ENCODE measurements at regions not wholly inside any gene's neighbourhood (a gene's known extent, or its start where the extent isn't known, plus 50 kb on each side); places are given as distances from the start of the nearest gene placed in this dataset.

DNA sequence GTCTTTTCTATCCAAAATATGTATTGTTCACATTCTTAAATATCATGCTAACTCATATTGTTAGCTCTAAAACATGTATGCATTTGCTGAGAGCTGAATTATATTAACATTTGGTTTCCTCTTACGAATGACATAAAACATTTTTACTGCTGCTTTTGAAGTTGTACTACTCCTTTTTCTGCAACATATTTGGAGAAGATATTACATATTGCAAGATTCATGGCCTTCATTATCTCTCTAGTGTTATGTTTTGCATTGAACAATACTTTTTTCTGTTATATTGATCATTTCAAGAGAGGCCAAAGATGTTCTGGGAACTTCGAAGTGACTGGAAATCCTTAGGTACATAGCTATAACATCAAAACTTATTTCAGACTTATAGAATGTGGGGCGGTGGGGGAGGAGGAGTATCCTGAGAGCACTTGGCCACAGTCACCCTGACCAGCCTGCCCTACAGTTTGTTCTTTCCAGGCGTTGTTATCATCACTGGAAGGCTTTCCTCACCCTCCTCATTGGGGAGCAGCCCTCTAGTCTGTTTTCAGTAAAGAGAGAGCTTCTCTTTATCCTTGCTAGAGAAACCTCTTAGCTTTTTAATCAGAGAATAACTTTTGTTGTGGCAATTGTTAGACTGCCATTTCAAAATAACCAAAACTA lies 868.6 kb downstream of the OTOL1 start:
- ATAC-seq (ENCODE audit: low FRiP score in 2 of 2): no peak
- Histone ChIP-seq H3K27ac (no peak overlapping the region), H3K27me3 (no peaks in the 10 kb centered on the region), H3K4me3 (no peak overlapping the region), H3K36me3 (no peaks in the 10 kb centered on the region), H3K9me3 (no peaks in the 10 kb centered on the region), H3K4me1 (no peaks in the 10 kb centered on the region)
- TF ChIP-seq, protein P1, sequence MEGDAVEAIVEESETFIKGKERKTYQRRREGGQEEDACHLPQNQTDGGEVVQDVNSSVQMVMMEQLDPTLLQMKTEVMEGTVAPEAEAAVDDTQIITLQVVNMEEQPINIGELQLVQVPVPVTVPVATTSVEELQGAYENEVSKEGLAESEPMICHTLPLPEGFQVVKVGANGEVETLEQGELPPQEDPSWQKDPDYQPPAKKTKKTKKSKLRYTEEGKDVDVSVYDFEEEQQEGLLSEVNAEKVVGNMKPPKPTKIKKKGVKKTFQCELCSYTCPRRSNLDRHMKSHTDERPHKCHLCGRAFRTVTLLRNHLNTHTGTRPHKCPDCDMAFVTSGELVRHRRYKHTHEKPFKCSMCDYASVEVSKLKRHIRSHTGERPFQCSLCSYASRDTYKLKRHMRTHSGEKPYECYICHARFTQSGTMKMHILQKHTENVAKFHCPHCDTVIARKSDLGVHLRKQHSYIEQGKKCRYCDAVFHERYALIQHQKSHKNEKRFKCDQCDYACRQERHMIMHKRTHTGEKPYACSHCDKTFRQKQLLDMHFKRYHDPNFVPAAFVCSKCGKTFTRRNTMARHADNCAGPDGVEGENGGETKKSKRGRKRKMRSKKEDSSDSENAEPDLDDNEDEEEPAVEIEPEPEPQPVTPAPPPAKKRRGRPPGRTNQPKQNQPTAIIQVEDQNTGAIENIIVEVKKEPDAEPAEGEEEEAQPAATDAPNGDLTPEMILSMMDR (IDR thresholded peaks at IDR 0.05): no peak
- TF ChIP-seq POLR2A (IDR thresholded peaks at IDR 0.05): no peak
- DNase-seq: no peak
- WGBS, 2 donors: 68 to 72% methylated on average over 4 of the region's 4 CpGs

DNA sequence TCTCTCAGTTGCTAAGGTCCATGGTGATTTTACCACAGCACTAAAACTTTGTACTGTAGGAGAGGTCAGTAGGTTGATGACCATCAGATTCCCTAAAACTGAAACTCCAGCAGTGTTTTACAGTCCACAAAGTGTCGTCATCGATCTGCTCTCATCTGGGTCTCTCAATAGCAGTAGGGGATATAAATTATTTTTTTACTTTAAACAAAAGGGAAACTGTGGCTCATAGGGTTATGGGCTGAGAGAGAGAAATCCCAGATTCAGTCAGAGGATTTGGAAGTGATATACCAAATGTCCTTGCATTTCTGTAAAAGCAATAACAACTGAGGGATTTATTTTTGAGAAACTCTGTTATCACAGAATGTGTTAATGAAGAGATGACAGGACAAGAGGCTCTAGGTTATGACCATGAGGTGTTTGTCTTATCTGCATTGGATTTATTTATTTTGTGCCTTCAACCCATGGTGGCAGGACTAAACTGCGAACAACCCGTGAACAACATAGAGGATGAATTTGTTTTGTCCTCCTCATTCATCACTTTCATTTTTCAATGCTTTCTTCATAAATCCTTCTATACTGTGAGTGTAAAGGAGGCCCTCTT lies 869.7 kb downstream of the OTOL1 start:
- H3K36me3 ChIP-seq: no peaks in the 10 kb centered on the region
- H3K27ac ChIP-seq: no peak overlapping the region
- H3K9me3 ChIP-seq: no peaks in the 10 kb centered on the region
- no peaks in the 10 kb centered on the region for H3K4me1 ChIP-seq
- ATAC-seq (ENCODE audit: low FRiP score in 2 of 2) (no peak), DNase-seq (no peak)
- TF ChIP-seq POLR2A (IDR thresholded peaks at IDR 0.05) (no peak), POLR2AphosphoS5 (IDR thresholded peaks at IDR 0.05) (no peak), EP300 (IDR thresholded peaks at IDR 0.05) (no peak)
- TF ChIP-seq, protein P1 (IDR thresholded peaks at IDR 0.05): no peak
- 65 to 71% methylated on average over 4 of the region's 4 CpGs for WGBS, 2 donors
- H3K27me3 ChIP-seq: no peaks in the 10 kb centered on the region
- no peak overlapping the region for H3K4me3 ChIP-seq

DNA sequence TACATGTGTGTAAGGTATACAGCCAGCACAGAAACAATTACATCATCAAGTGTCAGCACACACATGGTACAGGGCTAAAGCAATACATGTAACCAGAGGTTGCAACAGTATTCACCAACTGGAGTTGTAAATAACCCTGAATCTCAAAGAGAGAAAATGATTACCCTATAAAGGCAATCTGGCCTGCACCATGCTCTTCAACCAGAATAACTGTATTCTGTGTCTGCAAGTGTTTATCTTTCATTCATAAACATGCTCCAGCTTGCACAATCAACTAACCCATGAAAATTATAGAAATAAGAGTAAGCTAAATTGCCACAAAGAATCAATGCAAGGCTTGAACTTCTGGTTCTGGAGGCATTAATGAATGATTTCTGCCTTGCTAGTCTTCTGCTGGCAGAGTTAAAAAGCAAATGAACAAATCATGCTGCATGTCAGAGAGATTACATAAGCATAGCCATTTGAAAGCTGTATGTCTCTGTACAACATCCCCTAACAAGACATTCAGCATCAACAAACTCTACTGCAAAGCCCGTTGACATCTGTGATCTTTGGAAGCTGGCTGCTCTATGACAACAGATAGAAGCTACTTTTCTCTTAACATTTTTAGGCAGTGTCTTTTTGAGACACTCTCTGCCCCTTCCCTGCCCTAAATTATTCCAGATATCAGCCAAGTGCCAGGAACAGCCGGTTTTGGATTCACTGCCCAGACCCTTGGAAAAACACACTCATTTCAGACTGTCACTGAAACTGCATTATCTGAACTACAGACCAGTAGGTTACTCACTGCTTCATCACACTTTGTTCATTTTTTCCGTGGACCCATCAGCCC lies 871.0 kb downstream of the OTOL1 start:
- WGBS, 2 donors: 30 to 55% methylated on average over 3 of the region's 3 CpGs
- Histone ChIP-seq H3K4me3 (no peak overlapping the region), H3K27ac (no peak overlapping the region), H3K4me1 (no peaks in the 10 kb centered on the region), H3K27me3 (no peaks in the 10 kb centered on the region), H3K9me3 (no peaks in the 10 kb centered on the region), H3K36me3 (no peaks in the 10 kb centered on the region)
- DNase-seq (no peak), ATAC-seq (ENCODE audit: low FRiP score in 2 of 2) (no peak)
- TF ChIP-seq, protein P1 (IDR thresholded peaks at IDR 0.05): no peak
- TF ChIP-seq EP300 (IDR thresholded peaks at IDR 0.05) (no peak), POLR2A (IDR thresholded peaks at IDR 0.05) (no peak), POLR2AphosphoS5 (IDR thresholded peaks at IDR 0.05) (no peak)

DNA sequence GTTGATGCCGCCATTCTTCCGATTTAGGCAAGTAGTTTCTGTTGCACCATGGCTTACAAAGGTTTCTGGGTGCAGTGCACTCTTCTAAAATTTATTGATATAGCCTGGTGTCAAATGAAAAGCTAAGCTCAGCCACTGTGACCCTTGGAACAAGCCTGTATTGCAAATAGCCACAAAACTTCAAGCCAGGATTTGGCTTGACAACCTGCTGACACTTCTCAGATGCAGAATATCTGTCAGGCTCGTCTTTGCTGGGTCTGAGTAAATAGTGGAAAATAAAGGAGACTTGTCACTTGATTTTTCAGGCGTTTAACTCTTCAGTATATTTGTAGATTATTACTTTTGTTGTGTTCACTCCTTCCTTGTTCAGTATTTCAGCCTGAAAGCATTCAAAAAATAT lies 871.8 kb downstream of the OTOL1 start:
- no peak for DNase-seq
- no peak overlapping the region for H3K4me3 ChIP-seq

More for the DNA sequence above, 871.8 kb downstream of the OTOL1 start:
- WGBS, 2 donors: 45 to 50% methylated on average over 4 of the region's 4 CpGs
- no peak overlapping the region for H3K27ac ChIP-seq
- H3K4me1 ChIP-seq: no peaks in the 10 kb centered on the region
- ATAC-seq (ENCODE audit: low FRiP score in 2 of 2): no peak
- no peak for TF ChIP-seq POLR2A (IDR thresholded peaks at IDR 0.05)
- no peak for TF ChIP-seq EP300 (IDR thresholded peaks at IDR 0.05)
- TF ChIP-seq POLR2AphosphoS5 (IDR thresholded peaks at IDR 0.05): no peak
- TF ChIP-seq, protein P1 (IDR thresholded peaks at IDR 0.05): no peak
- no peaks in the 10 kb centered on the region for H3K36me3 ChIP-seq
- no peaks in the 10 kb centered on the region for H3K9me3 ChIP-seq
- H3K27me3 ChIP-seq: no peaks in the 10 kb centered on the region

All from upper lobe of left lung (tissue), 6 donors.